HCT116 (cell line): ENCODE measurements at regions not wholly inside any gene's neighbourhood (a gene's known extent, or its start where the extent isn't known, plus 50 kb on each side); places are given as distances from the start of the nearest gene placed in this dataset.

Source experiments
- ATAC-seq: fragments of 200-7000 bp; cut with Tn5 transposase; 2 replicates; pipeline ENCODE4 v1.9.1; 2020; ENCODE audit warnings: mild to moderate bottlenecking, moderate library complexity
- BruUV-seq: library from RNA; stranded (reverse); fragments of 400-500 nt; replicated peaks from 2 replicates; lab custom pipeline; 2021; lab: Mats Ljungman, UMichigan
- CTCF ChIA-PET: fragments of 300-600 bp; sonication (Branson Sonifier 250); formaldehyde crosslinking; loops from one replicate; lab custom pipeline; 2021; ENCODE audit warnings: antibody characterized with exemption; lab: Charles Lee
- POLR2A ChIA-PET: fragments of 300-600, 350-600 bp; sonication (Branson Sonifier 250); formaldehyde crosslinking; loops from one replicate; lab custom pipeline; 2021; ENCODE audit warnings: antibody characterized with exemption; lab: Charles Lee
- RAD21 ChIA-PET, 2 experiments: fragments of 300-600 bp; sonication (Branson Sonifier 250); formaldehyde crosslinking; loops; one replicate each; lab custom pipeline; 2023; ENCODE audit warnings: low total read pairs in 2 of 2; ENCODE audit not compliant: uncharacterized antibody in 2 of 2, unreplicated experiment in 2 of 2, low non-redundant PET in 1 of 2; lab: Charles Lee
- DNase-seq: peaks from one replicate; pipeline ENCODE4 v3.0.0-alpha.2; 2010; ENCODE audit warnings: low read depth, low spot score
- H2AFZ ChIP-seq: fragments of 200-600 bp; shearing (Covaris generic), sonication (generic); 2 replicates; pipeline ENCODE4 v1.6.1; 2017; ENCODE audit warnings: low read depth, mixed run types, mixed read lengths, antibody characterized with exemption, low read length; ENCODE audit not compliant: poor library complexity, severe bottlenecking
- H3K27ac ChIP-seq: 2 replicates; pipeline ENCODE4 v1.5.1; 2012; ENCODE audit warnings: low read depth, low read length
- H3K27me3 ChIP-seq: fragments of 200-600 bp; sonication (generic); 2 replicates; pipeline ENCODE4 v1.6.1; 2016; ENCODE audit warnings: mixed run types, low read length, mixed read lengths; ENCODE audit not compliant: insufficient read depth
- H3K36me3 ChIP-seq, 2 experiments: fragments of 200-500 bp in 1 of 2; fragments of 200-600 bp in 1 of 2; sonication (Bioruptor generic) in 1 of 2; sonication (generic) in 1 of 2; 2 replicates each; pipeline versions ENCODE4 v1.5.1 to v1.6.1; 2014 to 2016; ENCODE audit warnings: low read length in 2 of 2, inconsistent platforms in 1 of 2, mixed read lengths in 1 of 2, mixed run types in 1 of 2; ENCODE audit not compliant: insufficient read depth in 2 of 2, control insufficient read depth in 1 of 2
- H3K4me1 ChIP-seq, 2 experiments: fragments of 200-600 bp in 1 of 2; sonication (generic) in 1 of 2; 2 replicates each; pipeline versions ENCODE4 v1.5.1 to v1.6.1; 2012 to 2017; ENCODE audit warnings: low read length in 2 of 2, inconsistent platforms in 1 of 2, mild to moderate bottlenecking in 1 of 2, mixed read lengths in 1 of 2, mixed run types in 1 of 2, moderate library complexity in 1 of 2; ENCODE audit not compliant: insufficient read depth in 2 of 2, control insufficient read depth in 1 of 2
- H3K4me2 ChIP-seq: fragments of 200-600 bp; sonication (generic); 2 replicates; pipeline ENCODE4 v1.6.1; 2017; ENCODE audit warnings: mixed run types, low read length, mixed read lengths
- H3K4me3 ChIP-seq, 2 experiments: fragments of 200-600 bp in 1 of 2; sonication (generic) in 1 of 2; replicated peaks in 1 of 2; 2 replicates each; pipeline ENCODE4 v1.5.1; 2011 to 2016; ENCODE audit warnings: low read length in 2 of 2, control low read depth in 1 of 2, low read depth in 1 of 2, mild to moderate bottlenecking in 1 of 2, mixed read lengths in 1 of 2, mixed run types in 1 of 2
- H3K79me2 ChIP-seq: fragments of 200-600 bp; sonication (generic); 2 replicates; pipeline ENCODE4 v1.6.1; 2017; ENCODE audit warnings: mild to moderate bottlenecking, mixed run types, low read length, moderate library complexity, mixed read lengths; ENCODE audit not compliant: insufficient read depth
- H3K9ac ChIP-seq: fragments of 200-600 bp; sonication (generic); 2 replicates; pipeline ENCODE4 v1.6.1; 2016; ENCODE audit warnings: low read length, mixed read lengths
- H3K9me2 ChIP-seq: fragments of 200-600 bp; sonication (generic), shearing (Covaris generic); 2 replicates; pipeline ENCODE4 v1.6.1; 2017; ENCODE audit warnings: mixed run types, mild to moderate bottlenecking, moderate library complexity; ENCODE audit not compliant: insufficient read depth
- H3K9me3 ChIP-seq, 2 experiments: fragments of 200-500 bp in 1 of 2; fragments of 200-600 bp in 1 of 2; sonication (Bioruptor generic) in 1 of 2; sonication (generic) in 1 of 2; 2 replicates each; pipeline ENCODE4 v1.6.1; 2014 to 2017; ENCODE audit warnings: low read length in 2 of 2, mixed read lengths in 2 of 2, inconsistent platforms in 1 of 2, low read depth in 1 of 2, mild to moderate bottlenecking in 1 of 2, mixed run types in 1 of 2, moderate library complexity in 1 of 2; ENCODE audit not compliant: control insufficient read depth in 1 of 2, insufficient read depth in 1 of 2
- H4K20me1 ChIP-seq: fragments of 200-600 bp; sonication (generic), shearing (Covaris generic); 2 replicates; pipeline ENCODE4 v1.6.1; 2017; ENCODE audit warnings: mixed run types, mild to moderate bottlenecking, moderate library complexity; ENCODE audit not compliant: insufficient read depth
- CBX3 ChIP-seq: IDR thresholded peaks from 2 replicates; pipeline ENCODE4 v1.6.1; 2012; ENCODE audit warnings: low read depth
- CEBPB ChIP-seq: IDR thresholded peaks from 2 replicates; pipeline ENCODE4 v1.6.1; 2012; ENCODE audit warnings: low read depth
- CTCF ChIP-seq, 3 experiments: fragments of 200-600 bp in 1 of 3; sonication (generic) in 1 of 3; IDR thresholded peaks in 2 of 3; conservative IDR thresholded peaks in 1 of 3; 2 replicates each; pipeline ENCODE4 v1.5.1; 2012 to 2017; ENCODE audit warnings: low read depth in 2 of 3, low read length in 2 of 3, antibody characterized with exemption in 1 of 3, borderline replicate concordance in 1 of 3, control low read depth in 1 of 3, mild to moderate bottlenecking in 1 of 3, mixed read lengths in 1 of 3, mixed run types in 1 of 3, moderate library complexity in 1 of 3; ENCODE audit not compliant: insufficient read depth in 1 of 3
- EGR1 ChIP-seq: IDR thresholded peaks from 2 replicates; pipeline ENCODE4 v1.6.1; 2012; ENCODE audit warnings: low read depth
- ELF1 ChIP-seq: IDR thresholded peaks from 2 replicates; pipeline ENCODE4 v1.6.1; 2012; ENCODE audit warnings: low read depth, borderline replicate concordance
- EZH2 ChIP-seq: fragments of 200-600 bp; sonication (generic); IDR thresholded peaks from 2 replicates; pipeline ENCODE4 v1.6.1; 2017; ENCODE audit warnings: antibody characterized with exemption, mixed run types
- FOSL1 ChIP-seq: IDR thresholded peaks from 2 replicates; pipeline ENCODE4 v1.6.1; 2012; ENCODE audit warnings: low read depth
- JUND ChIP-seq: IDR thresholded peaks from 2 replicates; pipeline ENCODE4 v1.6.1; 2012
- MAX ChIP-seq: IDR thresholded peaks from 2 replicates; pipeline ENCODE4 v1.6.1; 2012
- POLR2A ChIP-seq: IDR thresholded peaks from 2 replicates; pipeline ENCODE4 v1.7.0; 2011; ENCODE audit warnings: borderline replicate concordance; ENCODE audit not compliant: insufficient read depth, insufficient read length; ENCODE audit errors: extremely low read depth
- POLR2AphosphoS5 ChIP-seq: IDR thresholded peaks from 2 replicates; pipeline ENCODE4 v1.6.1; 2011; ENCODE audit warnings: mild to moderate bottlenecking, low read depth, low read length, moderate library complexity
- REST ChIP-seq: IDR thresholded peaks from 2 replicates; pipeline ENCODE4 v1.6.1; 2012; ENCODE audit warnings: low read depth
- SIN3A ChIP-seq: IDR thresholded peaks from 2 replicates; pipeline ENCODE4 v1.6.1; 2012; ENCODE audit warnings: low read depth
- SP1 ChIP-seq: IDR thresholded peaks from 2 replicates; pipeline ENCODE4 v1.6.1; 2012; ENCODE audit warnings: low read depth
- SRF ChIP-seq: IDR thresholded peaks from 2 replicates; pipeline ENCODE4 v1.6.1; 2012; ENCODE audit warnings: low read depth
- TCF7L2 ChIP-seq: IDR thresholded peaks from 2 replicates; pipeline ENCODE4 v1.7.0; 2011; ENCODE audit warnings: borderline replicate concordance, inconsistent platforms; ENCODE audit not compliant: insufficient read depth, insufficient read length; ENCODE audit errors: extremely low read depth
- YY1 ChIP-seq: IDR thresholded peaks from 2 replicates; pipeline ENCODE4 v1.6.1; 2011; ENCODE audit warnings: low read length, low read depth, moderate library complexity, mild to moderate bottlenecking; ENCODE audit not compliant: insufficient replicate concordance; ENCODE audit errors: extremely low read depth
- ZBTB33 ChIP-seq: IDR thresholded peaks from 2 replicates; pipeline ENCODE4 v1.6.1; 2011; ENCODE audit warnings: mild to moderate bottlenecking, low read length, moderate library complexity; ENCODE audit not compliant: insufficient replicate concordance; ENCODE audit errors: extremely low read depth
- ZFX ChIP-seq: fragments of 450-650 bp; IDR thresholded peaks from 2 replicates; pipeline ENCODE4 v1.6.1; 2017
- intact Hi-C: fragments of 100-400 bp; cut with micrococcal nuclease; formaldehyde crosslinking; loops from 2 replicates; pipeline ENCODE4 v1.10.0; 2022

- no peaks in the 10 kb centered on the region for H4K20me1 ChIP-seq
- ChIA-PET RAD21 (no interaction called here), CTCF (no interaction called here), POLR2A (no interaction called here)
- ATAC-seq: no peak
- no peaks in the 10 kb centered on the region for H3K9me2 ChIP-seq
- no peak overlapping the region for H3K4me2 ChIP-seq
- no peak overlapping the region for H3K4me3 ChIP-seq
- no peaks in the 10 kb centered on the region for H3K4me1 ChIP-seq
- no TSS peak for BruUV-seq
- H3K36me3 ChIP-seq: no peaks in the 10 kb centered on the region
- no peaks in the 10 kb centered on the region for H3K27me3 ChIP-seq
- no peak overlapping the region for H3K27ac ChIP-seq
- intact Hi-C loops: no loop called here
- no peak for DNase-seq
- H3K9ac ChIP-seq: no peak overlapping the region
- H2AFZ ChIP-seq: no peak overlapping the region
- no peak for TF ChIP-seq EZH2
- no peak for TF ChIP-seq YY1
- no peak for TF ChIP-seq SRF
- no peak for TF ChIP-seq ZBTB33
- TF ChIP-seq REST: no peak
- no peak for TF ChIP-seq JUND
- no peak for TF ChIP-seq MAX
- no peak for TF ChIP-seq EGR1
- TF ChIP-seq ZFX: no peak
- no peak for TF ChIP-seq CEBPB
- TF ChIP-seq CBX3: no peak
- no peak for TF ChIP-seq FOSL1
- TF ChIP-seq CTCF (IDR thresholded peaks at IDR 0.05 in 2 of 3, conservative IDR thresholded peaks at IDR 0.05 in 1 of 3; ENCODE audit: borderline replicate concordance in 1 of 3, insufficient read depth in 1 of 3, low read depth in 2 of 3, low read length in 2 of 3): no peak
- TF ChIP-seq TCF7L2: no peak
- TF ChIP-seq POLR2AphosphoS5: no peak
- TF ChIP-seq ELF1: no peak
- TF ChIP-seq SP1: no peak
- TF ChIP-seq SIN3A: no peak
- no peak for TF ChIP-seq POLR2A
- no peaks in the 10 kb centered on the region for H3K79me2 ChIP-seq
- no peaks in the 10 kb centered on the region for H3K9me3 ChIP-seq
Measured at GRCh38 chr2:213213186-213213585, 61.8 kb upstream of the IKZF2 start.
